ENCODE measurements at regions not wholly inside any gene's neighbourhood (a gene's known extent, or its start where the extent isn't known, plus 50 kb on each side); places are given as distances from the start of the nearest gene placed in this dataset.

GRCh38 chr13:83423861-83424260 lies 458.4 kb downstream of the SLITRK1 start:
- H3K4me3 ChIP-seq (ENCODE audit: severe bottlenecking): no peak overlapping the region
- no peak overlapping the region for H3K27ac ChIP-seq (ENCODE audit: poor library complexity, severe bottlenecking)
- no peak for DNase-seq (ENCODE audit: low spot score)
- no peaks in the 10 kb centered on the region for H3K36me3 ChIP-seq (ENCODE audit: low read depth)
- no peak for ATAC-seq (ENCODE audit: low read depth)
- TF ChIP-seq, protein P1, sequence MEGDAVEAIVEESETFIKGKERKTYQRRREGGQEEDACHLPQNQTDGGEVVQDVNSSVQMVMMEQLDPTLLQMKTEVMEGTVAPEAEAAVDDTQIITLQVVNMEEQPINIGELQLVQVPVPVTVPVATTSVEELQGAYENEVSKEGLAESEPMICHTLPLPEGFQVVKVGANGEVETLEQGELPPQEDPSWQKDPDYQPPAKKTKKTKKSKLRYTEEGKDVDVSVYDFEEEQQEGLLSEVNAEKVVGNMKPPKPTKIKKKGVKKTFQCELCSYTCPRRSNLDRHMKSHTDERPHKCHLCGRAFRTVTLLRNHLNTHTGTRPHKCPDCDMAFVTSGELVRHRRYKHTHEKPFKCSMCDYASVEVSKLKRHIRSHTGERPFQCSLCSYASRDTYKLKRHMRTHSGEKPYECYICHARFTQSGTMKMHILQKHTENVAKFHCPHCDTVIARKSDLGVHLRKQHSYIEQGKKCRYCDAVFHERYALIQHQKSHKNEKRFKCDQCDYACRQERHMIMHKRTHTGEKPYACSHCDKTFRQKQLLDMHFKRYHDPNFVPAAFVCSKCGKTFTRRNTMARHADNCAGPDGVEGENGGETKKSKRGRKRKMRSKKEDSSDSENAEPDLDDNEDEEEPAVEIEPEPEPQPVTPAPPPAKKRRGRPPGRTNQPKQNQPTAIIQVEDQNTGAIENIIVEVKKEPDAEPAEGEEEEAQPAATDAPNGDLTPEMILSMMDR (IDR thresholded peaks at IDR 0.05; ENCODE audit: poor library complexity, severe bottlenecking): no peak
- no peaks in the 10 kb centered on the region for H3K27me3 ChIP-seq (ENCODE audit: insufficient read depth, poor library complexity, severe bottlenecking)
- no peaks in the 10 kb centered on the region for H3K9me3 ChIP-seq (ENCODE audit: severe bottlenecking)
- no peaks in the 10 kb centered on the region for H3K4me1 ChIP-seq (ENCODE audit: insufficient read depth, poor library complexity, severe bottlenecking)

DNA sequence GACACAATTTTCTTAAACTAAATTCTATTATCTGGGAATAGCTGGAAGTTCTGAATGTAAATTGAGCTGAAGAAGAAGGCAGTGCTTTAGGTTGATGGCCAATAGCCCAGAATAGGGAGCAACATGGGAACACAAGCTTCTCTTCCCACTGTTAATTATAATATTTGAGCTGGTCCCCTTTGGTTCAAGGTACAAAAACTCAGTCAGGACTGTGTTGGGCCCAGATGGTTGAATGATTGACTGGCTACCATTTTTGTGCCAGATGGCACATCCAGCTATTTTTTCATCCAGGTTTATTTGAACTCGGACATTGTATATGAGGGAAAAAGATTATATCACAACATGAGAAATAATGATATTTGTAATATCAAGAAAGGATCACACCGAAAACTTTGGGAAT lies 458.9 kb downstream of the SLITRK1 start:
- no peak overlapping the region for H3K4me3 ChIP-seq (ENCODE audit: severe bottlenecking)
- TF ChIP-seq, protein P1 (IDR thresholded peaks at IDR 0.05; ENCODE audit: poor library complexity, severe bottlenecking): no peak
- DNase-seq (ENCODE audit: low spot score) (no peak), ATAC-seq (ENCODE audit: low read depth) (no peak)
- no peaks in the 10 kb centered on the region for H3K4me1 ChIP-seq (ENCODE audit: insufficient read depth, poor library complexity, severe bottlenecking)
- H3K36me3 ChIP-seq (ENCODE audit: low read depth): no peaks in the 10 kb centered on the region
- no peak overlapping the region for H3K27ac ChIP-seq (ENCODE audit: poor library complexity, severe bottlenecking)
- no peaks in the 10 kb centered on the region for H3K27me3 ChIP-seq (ENCODE audit: insufficient read depth, poor library complexity, severe bottlenecking)
- no peaks in the 10 kb centered on the region for H3K9me3 ChIP-seq (ENCODE audit: severe bottlenecking)

GRCh38 chr13:83414393-83414792 lies 467.9 kb downstream of the SLITRK1 start:
- DNase-seq (ENCODE audit: low spot score) (no peak), ATAC-seq (ENCODE audit: low read depth) (no peak)
- Histone ChIP-seq H3K9me3 (ENCODE audit: severe bottlenecking) (no peaks in the 10 kb centered on the region), H3K27ac (ENCODE audit: poor library complexity, severe bottlenecking) (no peak overlapping the region), H3K4me1 (ENCODE audit: insufficient read depth, poor library complexity, severe bottlenecking) (no peaks in the 10 kb centered on the region), H3K36me3 (ENCODE audit: low read depth) (no peaks in the 10 kb centered on the region), H3K4me3 (ENCODE audit: severe bottlenecking) (no peak overlapping the region), H3K27me3 (ENCODE audit: insufficient read depth, poor library complexity, severe bottlenecking) (no peaks in the 10 kb centered on the region)
- TF ChIP-seq, protein P1 (IDR thresholded peaks at IDR 0.05; ENCODE audit: poor library complexity, severe bottlenecking): no peak

- no peak overlapping the region for H3K27ac ChIP-seq (ENCODE audit: poor library complexity, severe bottlenecking)
- H3K4me3 ChIP-seq (ENCODE audit: severe bottlenecking): no peak overlapping the region
- H3K36me3 ChIP-seq (ENCODE audit: low read depth): no peaks in the 10 kb centered on the region
- no peak for DNase-seq (ENCODE audit: low spot score)
- H3K9me3 ChIP-seq (ENCODE audit: severe bottlenecking): no peaks in the 10 kb centered on the region
- H3K4me1 ChIP-seq (ENCODE audit: insufficient read depth, poor library complexity, severe bottlenecking): no peaks in the 10 kb centered on the region
- TF ChIP-seq, protein P1 (IDR thresholded peaks at IDR 0.05; ENCODE audit: poor library complexity, severe bottlenecking): no peak
- no peaks in the 10 kb centered on the region for H3K27me3 ChIP-seq (ENCODE audit: insufficient read depth, poor library complexity, severe bottlenecking)
- no peak for ATAC-seq (ENCODE audit: low read depth)
Measured at GRCh38 chr13:83386609-83387008, 495.7 kb downstream of the SLITRK1 start.

GRCh38 chr13:83378908-83379307 lies 503.4 kb downstream of the SLITRK1 start:
- H3K4me1 ChIP-seq (ENCODE audit: insufficient read depth, poor library complexity, severe bottlenecking): peaks cover 2% of the 10 kb centered on the region
- ATAC-seq (ENCODE audit: low read depth) (no peak), DNase-seq (ENCODE audit: low spot score) (no peak)
- H3K27ac ChIP-seq (ENCODE audit: poor library complexity, severe bottlenecking): no peak overlapping the region
- no peaks in the 10 kb centered on the region for H3K9me3 ChIP-seq (ENCODE audit: severe bottlenecking)
- TF ChIP-seq, protein P1 (IDR thresholded peaks at IDR 0.05; ENCODE audit: poor library complexity, severe bottlenecking): no peak
- H3K4me3 ChIP-seq (ENCODE audit: severe bottlenecking): no peak overlapping the region
- H3K36me3 ChIP-seq (ENCODE audit: low read depth): no peaks in the 10 kb centered on the region
- no peaks in the 10 kb centered on the region for H3K27me3 ChIP-seq (ENCODE audit: insufficient read depth, poor library complexity, severe bottlenecking)
